A549 (cell line): ENCODE measurements at regions not wholly inside any gene's neighbourhood (a gene's known extent, or its start where the extent isn't known, plus 50 kb on each side); places are given as distances from the start of the nearest gene placed in this dataset.

Source experiments
- ATAC-seq, 2 experiments: fragments of 200-7000 bp in 1 of 2; fragments of >200 bp in 1 of 2; cut with Nextera tagmentation in 1 of 2; cut with Tn5 transposase in 1 of 2; 3 replicates each; pipeline versions ENCODE4 v1.8.0 to v1.9.1; 2018 to 2020; ENCODE audit warnings: mild to moderate bottlenecking in 1 of 2, moderate library complexity in 1 of 2
- CTCF ChIA-PET: fragments of 300-600 bp; sonication (Branson Sonifier 250); formaldehyde crosslinking; extraction: SDS; loops from one replicate; lab custom pipeline; 2021; ENCODE audit warnings: antibody characterized with exemption, inconsistent platforms; lab: Yijun Ruan, JAX
- POLR2A ChIA-PET: fragments of 350-600 bp; formaldehyde crosslinking; extraction: SDS; loops from one replicate; lab custom pipeline; 2021; ENCODE audit warnings: antibody characterized with exemption, inconsistent platforms; lab: Yijun Ruan, JAX
- DNase-seq, 2 experiments: peaks; one replicate each; pipeline versions ENCODE4 v3.0.0 to v3.0.0-alpha.2; 2011 to 2016; ENCODE audit warnings: low read depth in 1 of 2, low spot score in 1 of 2
- FAIRE-seq: peaks from 2 replicates; lab custom pipeline; 2011; peaks lifted over from hg19 to GRCh38; lab: Jason Lieb, UNC
- H3K27ac ChIP-seq, 2 experiments: fragments of >200 bp; sonication (Bioruptor Twin); formaldehyde crosslinking; 3 replicates each; pipeline ENCODE4 v1.5.1; 2016 to 2017
- H3K4me1 ChIP-seq: fragments of >200 bp; sonication (Bioruptor Twin); formaldehyde crosslinking; 3 replicates; pipeline ENCODE4 v1.6.1; 2016
- H3K4me2 ChIP-seq: fragments of >200 bp; sonication (Bioruptor Twin); formaldehyde crosslinking; 3 replicates; pipeline ENCODE4 v1.6.1; 2016
- H3K4me3 ChIP-seq: fragments of >200 bp; sonication (Bioruptor Twin); formaldehyde crosslinking; 3 replicates; pipeline ENCODE4 v1.5.1; 2016
- H3K9me3 ChIP-seq: fragments of >200 bp; sonication (Bioruptor Twin); formaldehyde crosslinking; 3 replicates; pipeline ENCODE4 v1.6.1; 2016
- ATOH8 ChIP-seq: fragments of 250-450 bp; sonication (Bioruptor Pico); IDR thresholded peaks from 2 replicates; pipeline ENCODE4 v1.5.0; 2020; ENCODE audit warnings: low read depth, mild to moderate bottlenecking, moderate library complexity
- E2F6 ChIP-seq: IDR thresholded peaks from 2 replicates; pipeline ENCODE4 v1.6.1; 2012; ENCODE audit warnings: low read depth, borderline replicate concordance
- ESRRA ChIP-seq: fragments of 150-350 bp; IDR thresholded peaks from 2 replicates; pipeline ENCODE4 v1.6.1; 2014; ENCODE audit warnings: mild to moderate bottlenecking, low read length, borderline replicate concordance
- FOSL2 ChIP-seq, 2 experiments: fragments of 450-650 bp in 1 of 2; fragments of >200 bp in 1 of 2; sonication (Bioruptor Twin) in 1 of 2; formaldehyde crosslinking; IDR thresholded peaks; 2 replicates each; pipeline versions ENCODE4 v1.5.0 to v1.6.1; 2016 to 2020; ENCODE audit warnings: mild to moderate bottlenecking in 1 of 2, moderate library complexity in 1 of 2
- HOXA7 ChIP-seq: fragments of 250-450 bp; sonication (Bioruptor Pico); IDR thresholded peaks from 2 replicates; pipeline ENCODE4 v1.5.0; 2020; ENCODE audit warnings: mild to moderate bottlenecking, moderate library complexity
- JUN ChIP-seq, 2 experiments: fragments of >200 bp; sonication (Bioruptor Twin); formaldehyde crosslinking; IDR thresholded peaks; 2 replicates in 1 of 2; 3 replicates in 1 of 2; pipeline ENCODE4 v1.6.1; 2016 to 2017
- JUNB ChIP-seq: fragments of >200 bp; sonication (Bioruptor Twin); formaldehyde crosslinking; IDR thresholded peaks from 2 replicates; pipeline ENCODE4 v1.6.1; 2016
- KDM1A ChIP-seq: fragments of 200-600 bp; sonication (generic); IDR thresholded peaks from 2 replicates; pipeline ENCODE4 v1.6.1; 2016; ENCODE audit warnings: low read depth, mild to moderate bottlenecking
- MAFK ChIP-seq: fragments of 450-650 bp; IDR thresholded peaks from 2 replicates; pipeline ENCODE4 v1.6.1; 2014; ENCODE audit not compliant: partially characterized antibody
- MAZ ChIP-seq: fragments of 150-350 bp; IDR thresholded peaks from 2 replicates; pipeline ENCODE4 v1.6.1; 2014; ENCODE audit warnings: antibody characterized with exemption, low read depth, low read length, borderline replicate concordance
- MYC ChIP-seq: IDR thresholded peaks from 2 replicates; pipeline ENCODE4 v1.6.1; 2012; ENCODE audit warnings: mild to moderate bottlenecking, inconsistent platforms, low read length, improper control_type of control experiment, borderline replicate concordance
- NR3C1 ChIP-seq: fragments of >200 bp; sonication (Bioruptor Twin); formaldehyde crosslinking; IDR thresholded peaks from 3 replicates; pipeline ENCODE4 v1.6.1; 2017
- PHF8 ChIP-seq: fragments of 200-600 bp; sonication (generic); IDR thresholded peaks from 2 replicates; pipeline ENCODE4 v1.6.1; 2016; ENCODE audit warnings: low read depth, mild to moderate bottlenecking, antibody characterized with exemption, moderate library complexity, borderline replicate concordance
- POLR2AphosphoS2 ChIP-seq: conservative IDR thresholded peaks from 2 replicates; pipeline ENCODE4 v1.6.1; 2012; ENCODE audit warnings: low read length, improper control_type of control experiment, inconsistent platforms
- RARB ChIP-seq: fragments of 250-450 bp; sonication (Bioruptor Pico); IDR thresholded peaks from 2 replicates; pipeline ENCODE4 v1.8.0; 2021; ENCODE audit warnings: mild to moderate bottlenecking, moderate library complexity
- RCOR1 ChIP-seq: fragments of 150-350 bp; IDR thresholded peaks from 2 replicates; pipeline ENCODE4 v1.6.1; 2014; ENCODE audit warnings: antibody characterized with exemption, low read length, low read depth
- REST ChIP-seq: fragments of 200-600 bp; sonication (generic); IDR thresholded peaks from 2 replicates; pipeline ENCODE4 v1.6.1; 2016; ENCODE audit warnings: antibody characterized with exemption, mild to moderate bottlenecking, moderate library complexity
- RNF2 ChIP-seq: fragments of 200-600 bp; sonication (generic); IDR thresholded peaks from 2 replicates; pipeline ENCODE4 v1.6.1; 2016; ENCODE audit warnings: low read depth, mild to moderate bottlenecking, antibody characterized with exemption, moderate library complexity, borderline replicate concordance
- ZFP36 ChIP-seq: fragments of 450-650 bp; IDR thresholded peaks from 2 replicates; pipeline ENCODE4 v1.6.1; 2014; ENCODE audit warnings: borderline replicate concordance; ENCODE audit not compliant: partially characterized antibody
- ZNF302 ChIP-seq: fragments of 250-450 bp; sonication (Bioruptor Pico); IDR thresholded peaks from 2 replicates; pipeline ENCODE4 v1.9.0; 2021; ENCODE audit warnings: inconsistent platforms, mild to moderate bottlenecking, moderate library complexity
- WGBS: methylation state at CpG from one replicate; pipeline ENCODE4 v1.1.6; 2017; ENCODE audit errors: missing lambda C conversion rate; 5-methylcytosine and 5-hydroxymethylcytosine counted together

- CTCF ChIA-PET = no interaction called here
- no peak overlapping the region for H3K4me2 ChIP-seq
- POLR2A ChIA-PET = no interaction called here
- no peaks in the 10 kb centered on the region for H3K9me3 ChIP-seq
- H3K27ac ChIP-seq = no peak overlapping the region
- H3K4me1 ChIP-seq = 0 out of 3 replicates have a peak, but pooled peaks cover 3% of the 10 kb centered on the region
- DNase-seq = peak in 1 of 2 experiments; percentile 16
- no peak for ATAC-seq
- no peak overlapping the region for H3K4me3 ChIP-seq
- TF ChIP-seq E2F6 = no peak
- no peak for TF ChIP-seq ZFP36
- FAIRE-seq = no peak
- 37% methylated on average over 5 of the region's 5 CpGs for WGBS
These were observed 480.8 kb upstream of the FAT1 start for GRCh38 chr4:187204389-187204918.

GRCh38 chr4:187207931-187208330 lies 484.3 kb upstream of the FAT1 start:
- no peak for DNase-seq
- H3K4me3 ChIP-seq = no peak overlapping the region
- no peak overlapping the region for H3K4me2 ChIP-seq
- WGBS = 85% methylated on average over 3 of the region's 3 CpGs
- CTCF ChIA-PET = no interaction called here
- TF ChIP-seq MYC (no peak), MAZ (no peak), RARB (CRISPR knock-in tag) (no peak), RNF2 (no peak), JUN (IDR thresholded peaks at IDR 0.05) (no peak), JUNB (no peak), ESRRA (no peak), KDM1A (no peak), PHF8 (no peak), NR3C1 (no peak), ZFP36 (no peak), ATOH8 (no peak), ZNF302 (CRISPR knock-in tag) (no peak), REST (no peak), HOXA7 (CRISPR knock-in tag) (no peak), RCOR1 (no peak), POLR2AphosphoS2 (no peak), FOSL2 (IDR thresholded peaks at IDR 0.05) (no peak), FOSL2 (CRISPR knock-in tag; IDR thresholded peaks at IDR 0.05) (no peak), MAFK (no peak)
- TF ChIP-seq, all 56 proteins: peak for 0
- no peaks in the 10 kb centered on the region for H3K9me3 ChIP-seq
- H3K4me1 ChIP-seq = 0 out of 3 replicates have a peak, but pooled peaks cover 3% of the 10 kb centered on the region
- POLR2A ChIA-PET = no interaction called here
- no peak overlapping the region for H3K27ac ChIP-seq
- ATAC-seq = no peak
- no peak for FAIRE-seq
